ENCODE measurements at regions not wholly inside any gene's neighbourhood (a gene's known extent, or its start where the extent isn't known, plus 50 kb on each side); places are given as distances from the start of the nearest gene placed in this dataset.

- TF ChIP-seq CTCF (IDR thresholded peaks at IDR 0.05; ENCODE audit: insufficient read depth, low read length) (peak; percentile 58), REST (IDR thresholded peaks at IDR 0.05; ENCODE audit: insufficient replicate concordance, low read depth) (no peak), GABPA (IDR thresholded peaks at IDR 0.05; ENCODE audit: low read depth) (no peak)
Observed at GRCh38 chr2:236352761-236353593, 88.8 kb upstream of the ASB18 start.

All from HL-60 (cell line).